HEK293 (cell line): ENCODE measurements at regions not wholly inside any gene's neighbourhood (a gene's known extent, or its start where the extent isn't known, plus 50 kb on each side); places are given as distances from the start of the nearest gene placed in this dataset.

Source experiments
- CTCF ChIA-PET: fragments of 350-600 bp; formaldehyde crosslinking; extraction: SDS; loops from one replicate; lab custom pipeline; 2021; ENCODE audit warnings: antibody characterized with exemption; lab: Yijun Ruan, JAX
- POLR2A ChIA-PET: fragments of 300-600 bp; formaldehyde crosslinking; extraction: SDS; loops from one replicate; lab custom pipeline; 2020; ENCODE audit warnings: antibody characterized with exemption, inconsistent platforms; lab: Yijun Ruan, JAX
- H3K27ac ChIP-seq: fragments of 200-500 bp; sonication (Bioruptor generic); 2 replicates; pipeline ENCODE4 v1.5.1; 2014; ENCODE audit warnings: low read depth, low read length, control low read depth, inconsistent platforms; ENCODE audit errors: extremely low read depth
- H3K36me3 ChIP-seq, 2 experiments: fragments of 200-500 bp in 1 of 2; sonication (Bioruptor generic) in 1 of 2; 1 replicate in 1 of 2; 2 replicates in 1 of 2; pipeline ENCODE4 v1.5.1; 2014 to 2017; ENCODE audit warnings: inconsistent platforms in 2 of 2, low read length in 2 of 2; ENCODE audit not compliant: control insufficient read depth in 2 of 2, insufficient read depth in 1 of 2
- H3K4me1 ChIP-seq: fragments of 200-500 bp; sonication (Bioruptor generic); 2 replicates; pipeline ENCODE4 v1.5.1; 2014; ENCODE audit warnings: mild to moderate bottlenecking, low read length, inconsistent platforms; ENCODE audit not compliant: control insufficient read depth, insufficient read depth
- H3K4me3 ChIP-seq: 2 replicates; pipeline ENCODE4 v1.5.1; 2011; ENCODE audit warnings: low read depth, mild to moderate bottlenecking, control low read depth, low read length, moderate library complexity
- H3K9me3 ChIP-seq: fragments of 200-500 bp; sonication (Bioruptor generic); 2 replicates; pipeline ENCODE4 v1.5.1; 2014; ENCODE audit warnings: low read depth, low read length, inconsistent platforms; ENCODE audit not compliant: control insufficient read depth, insufficient read depth
- FEZF1 ChIP-seq: fragments of 450-650 bp; formaldehyde crosslinking; IDR thresholded peaks from 2 replicates; pipeline ENCODE4 v1.5.1; 2016; ENCODE audit warnings: missing biosample characterization, missing genetic modification characterization
- GLI2 ChIP-seq: fragments of 450-650 bp; formaldehyde crosslinking; IDR thresholded peaks from 2 replicates; pipeline ENCODE4; 2017; ENCODE audit warnings: missing biosample characterization, missing genetic modification characterization, low read depth, borderline replicate concordance
- PRDM1 ChIP-seq: fragments of 450-650 bp; formaldehyde crosslinking; IDR thresholded peaks from 2 replicates; pipeline ENCODE4; 2016; ENCODE audit warnings: missing biosample characterization, missing genetic modification characterization
- ZBTB17 ChIP-seq: fragments of 450-650 bp; formaldehyde crosslinking; IDR thresholded peaks from 2 replicates; pipeline ENCODE4 v1.5.1; 2016; ENCODE audit warnings: missing biosample characterization, missing genetic modification characterization
- ZFP69B ChIP-seq: fragments of 450-650 bp; formaldehyde crosslinking; IDR thresholded peaks from 2 replicates; pipeline ENCODE4 v1.5.1; 2016; ENCODE audit warnings: missing biosample characterization, missing genetic modification characterization
- ZNF223 ChIP-seq: fragments of 450-650 bp; formaldehyde crosslinking; IDR thresholded peaks from 2 replicates; pipeline ENCODE4 v1.5.1; 2016; ENCODE audit warnings: missing biosample characterization, missing genetic modification characterization
- ZNF324 ChIP-seq: fragments of 450-650 bp; formaldehyde crosslinking; IDR thresholded peaks from 2 replicates; pipeline ENCODE4 v1.5.1; 2016; ENCODE audit warnings: missing biosample characterization, missing genetic modification characterization
- ZNF530 ChIP-seq: fragments of 450-650 bp; formaldehyde crosslinking; IDR thresholded peaks from 2 replicates; pipeline ENCODE4 v1.5.1; 2016; ENCODE audit warnings: low read depth, missing biosample characterization, missing genetic modification characterization
- ZNF645 ChIP-seq: fragments of 450-650 bp; formaldehyde crosslinking; IDR thresholded peaks from 2 replicates; pipeline ENCODE4; 2016; ENCODE audit warnings: missing biosample characterization, missing genetic modification characterization
- ZNF692 ChIP-seq: fragments of 450-650 bp; formaldehyde crosslinking; IDR thresholded peaks from 2 replicates; pipeline ENCODE4 v1.5.1; 2016; ENCODE audit warnings: missing biosample characterization, missing genetic modification characterization
- ZNF701 ChIP-seq: fragments of 450-650 bp; formaldehyde crosslinking; IDR thresholded peaks from 2 replicates; pipeline ENCODE4 v1.5.1; 2016; ENCODE audit warnings: missing biosample characterization, missing genetic modification characterization
- ZNF791 ChIP-seq: fragments of 450-650 bp; formaldehyde crosslinking; IDR thresholded peaks from 2 replicates; pipeline ENCODE4 v1.5.1; 2016; ENCODE audit warnings: missing biosample characterization, missing genetic modification characterization
- ZNF792 ChIP-seq: fragments of 450-650 bp; formaldehyde crosslinking; IDR thresholded peaks from 2 replicates; pipeline ENCODE4 v1.5.1; 2016; ENCODE audit warnings: missing biosample characterization, missing genetic modification characterization
- ZSCAN30 ChIP-seq: fragments of 450-650 bp; IDR thresholded peaks from 2 replicates; pipeline ENCODE4 v1.5.1; 2018; ENCODE audit warnings: missing biosample characterization, mild to moderate bottlenecking, missing genetic modification characterization, moderate library complexity
- ZSCAN4 ChIP-seq: fragments of 450-650 bp; formaldehyde crosslinking; IDR thresholded peaks from 2 replicates; pipeline ENCODE4 v1.5.1; 2017; ENCODE audit warnings: missing biosample characterization, missing genetic modification characterization

- Histone ChIP-seq H3K4me3 (no peak overlapping the region), H3K27ac (no peak overlapping the region), H3K4me1 (peaks cover 3% of the 10 kb centered on the region), H3K9me3 (no peaks in the 10 kb centered on the region), H3K36me3 (no peaks in the 10 kb centered on the region)
- TF ChIP-seq ZNF692 (tag by site-specific recombination) (peak; percentile 28; the same call in 1 of the 2 replicates), ZNF791 (no peak)
- CTCF ChIA-PET, result interaction anchor here (0.5 kb wide), 1 partner anchor 1052 kb away, joined by 3 read pairs; no protein-coding TSS in a partner anchor
- POLR2A ChIA-PET, result no interaction called here
Observed at GRCh38 chr16:51407199-51407598, 256.1 kb upstream of the SALL1 start.

- TF ChIP-seq ZNF645 (no peak), ZNF223 (tag by site-specific recombination) (no peak), FEZF1 (tag by site-specific recombination) (peak; percentile 38; the same call in 1 of the 2 replicates), ZSCAN30 (tag by site-specific recombination) (no peak), ZSCAN4 (tag by site-specific recombination) (no peak), ZNF701 (no peak)
- Histone ChIP-seq H3K27ac (no peak overlapping the region), H3K9me3 (no peaks in the 10 kb centered on the region), H3K4me1 (peaks cover 3% of the 10 kb centered on the region), H3K36me3 (no peaks in the 10 kb centered on the region), H3K4me3 (no peak overlapping the region)
- ChIA-PET POLR2A (no interaction called here), CTCF (no interaction called here)
Observed at GRCh38 chr16:51405361-51405760, 254.3 kb upstream of the SALL1 start.

GRCh38 chr16:51404386-51404785 is 253.3 kb upstream of the SALL1 start:
- POLR2A ChIA-PET, result no interaction called here
- no peak for TF ChIP-seq ZFP69B (tag by site-specific recombination)
- TF ChIP-seq PRDM1 (tag by site-specific recombination), result peak; percentile 55; the same call in 1 of the 2 replicates

GRCh38 chr16:51402785-51403184 is 251.7 kb upstream of the SALL1 start:
- no peak overlapping the region for H3K4me3 ChIP-seq
- H3K27ac ChIP-seq, result no peak overlapping the region
- no peaks in the 10 kb centered on the region for H3K9me3 ChIP-seq
- no peaks in the 10 kb centered on the region for H3K36me3 ChIP-seq
- POLR2A ChIA-PET, result no interaction called here
- TF ChIP-seq ZNF792 (tag by site-specific recombination), result no peak
- no peak for TF ChIP-seq GLI2 (tag by site-specific recombination)
- TF ChIP-seq ZNF324 (tag by site-specific recombination), result no peak
- TF ChIP-seq ZNF530, result no peak
- TF ChIP-seq ZBTB17 (tag by site-specific recombination), result no peak
- TF ChIP-seq, all 188 proteins: peak for 0
- no peaks in the 10 kb centered on the region for H3K4me1 ChIP-seq
- CTCF ChIA-PET, result no interaction called here

More at GRCh38 chr16:51404386-51404785, 253.3 kb upstream of the SALL1 start:
- no peaks in the 10 kb centered on the region for H3K9me3 ChIP-seq
- no peaks in the 10 kb centered on the region for H3K36me3 ChIP-seq
- H3K4me1 ChIP-seq, result peaks cover 3% of the 10 kb centered on the region
- CTCF ChIA-PET, result no interaction called here
- H3K27ac ChIP-seq, result no peak overlapping the region
- H3K4me3 ChIP-seq, result no peak overlapping the region
